ENCODE measurements at regions not wholly inside any gene's neighbourhood (a gene's known extent, or its start where the extent isn't known, plus 50 kb on each side); places are given as distances from the start of the nearest gene placed in this dataset.

DNA sequence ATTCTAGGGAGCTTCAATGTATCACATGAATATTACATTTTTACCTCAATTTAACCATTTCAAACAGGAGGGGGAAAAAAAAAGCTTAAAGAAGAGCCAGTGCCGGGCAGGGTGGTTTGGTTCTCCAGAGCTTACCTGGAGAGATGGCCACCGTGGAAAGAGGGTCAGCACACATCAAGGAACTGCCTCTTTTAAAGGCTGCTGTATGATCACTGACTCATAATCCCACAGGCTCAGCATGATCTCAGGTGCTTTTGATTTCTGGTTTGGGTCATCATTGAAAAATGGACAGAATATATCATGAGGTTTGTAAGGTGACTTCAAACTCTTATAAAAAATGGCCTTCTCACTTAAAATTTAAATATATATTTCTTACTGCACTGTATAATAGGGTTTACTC, 67.5 kb upstream of the MDFIC start:
- H3K4me1 Mint-ChIP-seq (ENCODE audit: low read depth) = no peaks in the 10 kb centered on the region
- H3K4me3 Mint-ChIP-seq = no peak overlapping the region
- no peaks in the 10 kb centered on the region for H3K27me3 Mint-ChIP-seq
- ChIA-PET POLR2A (interaction anchor here (0.6 kb wide), 1 partner anchor 93 kb away, joined by 4 read pairs; no protein-coding TSS in a partner anchor), CTCF (interaction anchor here (1.6 kb wide), 1 partner anchor 11 kb away, joined by 5 read pairs; no protein-coding TSS in a partner anchor)
- H3K27me3 ChIP-seq (ENCODE audit: control insufficient read depth in 1 of 2, insufficient read depth in 2 of 2, low read length in 2 of 2) = no peaks in the 10 kb centered on the region
- H3K4me3 ChIP-seq (ENCODE audit: low read length) = no peak overlapping the region
- H3K9me3 Mint-ChIP-seq = no peaks in the 10 kb centered on the region
- H3K27ac Mint-ChIP-seq = no peak overlapping the region
- no peaks in the 10 kb centered on the region for H3K36me3 ChIP-seq (ENCODE audit: insufficient read depth, low read length)
- H3K9me3 ChIP-seq (ENCODE audit: control insufficient read depth in 1 of 2, insufficient read depth in 1 of 2, low read length in 2 of 2) = no peaks in the 10 kb centered on the region
- intact Hi-C loops (cut with DNase I, micrococcal nuclease) = no loop called here
- H3K27ac ChIP-seq (ENCODE audit: low read depth in 1 of 2, low read length in 2 of 2) = no peak overlapping the region
- DNase-seq (no peak), ATAC-seq (ENCODE audit: poor library complexity) (no peak)
- H3K4me1 ChIP-seq (ENCODE audit: insufficient read depth, low read length) = no peaks in the 10 kb centered on the region
- TF ChIP-seq, protein P1, sequence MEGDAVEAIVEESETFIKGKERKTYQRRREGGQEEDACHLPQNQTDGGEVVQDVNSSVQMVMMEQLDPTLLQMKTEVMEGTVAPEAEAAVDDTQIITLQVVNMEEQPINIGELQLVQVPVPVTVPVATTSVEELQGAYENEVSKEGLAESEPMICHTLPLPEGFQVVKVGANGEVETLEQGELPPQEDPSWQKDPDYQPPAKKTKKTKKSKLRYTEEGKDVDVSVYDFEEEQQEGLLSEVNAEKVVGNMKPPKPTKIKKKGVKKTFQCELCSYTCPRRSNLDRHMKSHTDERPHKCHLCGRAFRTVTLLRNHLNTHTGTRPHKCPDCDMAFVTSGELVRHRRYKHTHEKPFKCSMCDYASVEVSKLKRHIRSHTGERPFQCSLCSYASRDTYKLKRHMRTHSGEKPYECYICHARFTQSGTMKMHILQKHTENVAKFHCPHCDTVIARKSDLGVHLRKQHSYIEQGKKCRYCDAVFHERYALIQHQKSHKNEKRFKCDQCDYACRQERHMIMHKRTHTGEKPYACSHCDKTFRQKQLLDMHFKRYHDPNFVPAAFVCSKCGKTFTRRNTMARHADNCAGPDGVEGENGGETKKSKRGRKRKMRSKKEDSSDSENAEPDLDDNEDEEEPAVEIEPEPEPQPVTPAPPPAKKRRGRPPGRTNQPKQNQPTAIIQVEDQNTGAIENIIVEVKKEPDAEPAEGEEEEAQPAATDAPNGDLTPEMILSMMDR (IDR thresholded peaks at IDR 0.05) = no peak
- H3K36me3 Mint-ChIP-seq (ENCODE audit: low read depth) = no peaks in the 10 kb centered on the region

DNA sequence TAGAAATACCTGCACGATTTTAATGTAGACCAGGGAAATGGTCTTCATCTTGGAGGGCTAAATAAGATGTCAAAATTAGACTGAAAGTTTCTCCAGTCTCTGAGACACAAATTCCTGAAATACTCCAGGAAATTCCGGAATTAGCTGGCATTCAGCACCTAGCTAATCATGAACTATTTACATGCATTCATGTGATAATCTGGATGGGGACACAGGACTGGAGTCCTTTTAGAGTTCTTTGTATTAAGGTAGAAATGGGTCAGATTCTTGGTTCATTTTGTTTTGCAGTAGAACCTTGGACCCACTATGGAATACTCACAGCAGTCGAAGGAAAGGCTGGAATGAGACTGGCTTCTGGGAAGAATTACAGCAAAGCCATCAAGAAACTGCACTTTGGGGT, 65.3 kb upstream of the MDFIC start:
- TF ChIP-seq, protein P1 (IDR thresholded peaks at IDR 0.05) = no peak
- no peak for ATAC-seq (ENCODE audit: poor library complexity)
- Histone ChIP-seq H3K36me3 (ENCODE audit: insufficient read depth, low read length) (no peaks in the 10 kb centered on the region), H3K4me1 (ENCODE audit: insufficient read depth, low read length) (no peaks in the 10 kb centered on the region), H3K9me3 (ENCODE audit: control insufficient read depth in 1 of 2, insufficient read depth in 1 of 2, low read length in 2 of 2) (no peaks in the 10 kb centered on the region), H3K27ac (ENCODE audit: low read depth in 1 of 2, low read length in 2 of 2) (no peak overlapping the region), H3K4me3 (ENCODE audit: low read length) (no peak overlapping the region), H3K27me3 (ENCODE audit: control insufficient read depth in 1 of 2, insufficient read depth in 2 of 2, low read length in 2 of 2) (no peaks in the 10 kb centered on the region)
- ChIA-PET CTCF (interaction anchor here (1.3 kb wide), 1 partner anchor 9 kb away, joined by 4 read pairs; no protein-coding TSS in a partner anchor), POLR2A (interaction anchor here (0.7 kb wide), 1 partner anchor 19 kb away, joined by 3 read pairs; no protein-coding TSS in a partner anchor)
- H3K9me3 Mint-ChIP-seq = no peaks in the 10 kb centered on the region
- no peak overlapping the region for H3K4me3 Mint-ChIP-seq
- DNase-seq = no peak
- H3K36me3 Mint-ChIP-seq (ENCODE audit: low read depth) = no peaks in the 10 kb centered on the region
- intact Hi-C loops (cut with DNase I, micrococcal nuclease) = no loop called here
- H3K4me1 Mint-ChIP-seq (ENCODE audit: low read depth) = no peaks in the 10 kb centered on the region
- no peaks in the 10 kb centered on the region for H3K27me3 Mint-ChIP-seq
- H3K27ac Mint-ChIP-seq = no peak overlapping the region

DNA sequence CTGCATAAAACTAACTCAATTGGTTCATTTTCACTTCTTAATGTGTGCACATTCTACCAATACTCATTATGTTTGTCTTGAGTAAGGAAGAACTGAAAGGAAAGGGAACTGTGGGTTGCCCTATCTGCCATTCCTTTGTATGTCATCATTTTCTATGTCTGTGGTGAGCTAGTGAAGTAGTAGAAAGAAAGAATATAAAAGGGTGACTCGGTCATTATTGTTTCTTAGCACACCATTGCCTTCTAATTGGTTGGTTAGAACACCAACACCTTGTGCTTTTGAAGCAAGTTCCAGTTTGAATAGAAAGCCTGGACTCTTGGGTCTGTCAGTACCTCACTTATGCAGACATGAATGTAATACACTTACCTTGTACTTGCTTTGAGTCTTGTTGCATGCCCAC, 64.3 kb upstream of the MDFIC start:
- CTCF ChIA-PET = no interaction called here
- no peaks in the 10 kb centered on the region for H3K27me3 Mint-ChIP-seq

More for the DNA sequence above, 64.3 kb upstream of the MDFIC start:
- no peaks in the 10 kb centered on the region for H3K4me1 ChIP-seq (ENCODE audit: insufficient read depth, low read length)
- no peak overlapping the region for H3K27ac ChIP-seq (ENCODE audit: low read depth in 1 of 2, low read length in 2 of 2)
- no peaks in the 10 kb centered on the region for H3K36me3 ChIP-seq (ENCODE audit: insufficient read depth, low read length)
- H3K4me3 ChIP-seq (ENCODE audit: low read length) = no peak overlapping the region
- H3K4me1 Mint-ChIP-seq (ENCODE audit: low read depth) = no peaks in the 10 kb centered on the region
- DNase-seq = no peak
- ATAC-seq (ENCODE audit: poor library complexity) = no peak
- TF ChIP-seq, protein P1 (IDR thresholded peaks at IDR 0.05) = no peak
- intact Hi-C loops (cut with DNase I, micrococcal nuclease) = no loop called here
- POLR2A ChIA-PET = no interaction called here
- H3K9me3 Mint-ChIP-seq = no peaks in the 10 kb centered on the region
- H3K27me3 ChIP-seq (ENCODE audit: control insufficient read depth in 1 of 2, insufficient read depth in 2 of 2, low read length in 2 of 2) = no peaks in the 10 kb centered on the region
- no peak overlapping the region for H3K27ac Mint-ChIP-seq
- no peaks in the 10 kb centered on the region for H3K9me3 ChIP-seq (ENCODE audit: control insufficient read depth in 1 of 2, insufficient read depth in 1 of 2, low read length in 2 of 2)
- H3K36me3 Mint-ChIP-seq (ENCODE audit: low read depth) = no peaks in the 10 kb centered on the region
- H3K4me3 Mint-ChIP-seq = no peak overlapping the region

All from CD4-positive, alpha-beta T cell (primary cell).